ENCODE measurements at regions not wholly inside any gene's neighbourhood (a gene's known extent, or its start where the extent isn't known, plus 50 kb on each side); places are given as distances from the start of the nearest gene placed in this dataset.

GRCh38 chr16:35731341-35732040, 2272.1 kb downstream of the TP53TG3F start:
- DNase-seq (ENCODE audit: low read depth in 2 of 2), result no peak

- DNase-seq (ENCODE audit: low read depth in 2 of 2), result no peak
Observed at GRCh38 chr16:35732046-35732810, 2272.8 kb downstream of the TP53TG3F start.

GRCh38 chr16:35733278-35733965, 2274.0 kb downstream of the TP53TG3F start:
- DNase-seq (ENCODE audit: low read depth in 2 of 2), result no peak

GRCh38 chr16:35733971-35734702, 2274.7 kb downstream of the TP53TG3F start:
- DNase-seq (ENCODE audit: low read depth in 2 of 2), result no peak

GRCh38 chr16:35734728-35735402, 2275.5 kb downstream of the TP53TG3F start:
- no peak for DNase-seq (ENCODE audit: low read depth in 2 of 2)

GRCh38 chr16:35735403-35736251, 2276.2 kb downstream of the TP53TG3F start:
- DNase-seq (ENCODE audit: low read depth in 2 of 2), result no peak

- no peak for DNase-seq (ENCODE audit: low read depth in 2 of 2)
Observed at GRCh38 chr16:35736546-35736945, 2277.1 kb downstream of the TP53TG3F start.

GRCh38 chr16:35737076-35737475, 2277.7 kb downstream of the TP53TG3F start:
- DNase-seq (ENCODE audit: low read depth in 2 of 2), result no peak

- DNase-seq (ENCODE audit: low read depth in 2 of 2), result no peak
Observed at GRCh38 chr16:35741546-35741945, 2282.1 kb downstream of the TP53TG3F start.

GRCh38 chr16:35743101-35743692, 2283.8 kb downstream of the TP53TG3F start:
- no peak for DNase-seq (ENCODE audit: low read depth in 2 of 2)

- DNase-seq (ENCODE audit: low read depth in 2 of 2), result no peak
Observed at GRCh38 chr16:35744084-35744483, 2284.7 kb downstream of the TP53TG3F start.

GRCh38 chr16:35744726-35745125, 2285.3 kb downstream of the TP53TG3F start:
- no peak for DNase-seq (ENCODE audit: low read depth in 2 of 2)

- DNase-seq (ENCODE audit: low read depth in 2 of 2), result no peak
Observed at GRCh38 chr16:35745191-35745590, 2285.8 kb downstream of the TP53TG3F start.

GRCh38 chr16:35745821-35746248, 2286.4 kb downstream of the TP53TG3F start:
- DNase-seq (ENCODE audit: low read depth in 2 of 2), result no peak

GRCh38 chr16:35746281-35746962, 2287.0 kb downstream of the TP53TG3F start:
- no peak for DNase-seq (ENCODE audit: low read depth in 2 of 2)

GRCh38 chr16:35746963-35747657, 2287.7 kb downstream of the TP53TG3F start:
- no peak for DNase-seq (ENCODE audit: low read depth in 2 of 2)

- no peak for DNase-seq (ENCODE audit: low read depth in 2 of 2)
Observed at GRCh38 chr16:35747658-35748455, 2288.4 kb downstream of the TP53TG3F start.
